ENCODE measurements at regions not wholly inside any gene's neighbourhood (a gene's known extent, or its start where the extent isn't known, plus 50 kb on each side); places are given as distances from the start of the nearest gene placed in this dataset.

DNA sequence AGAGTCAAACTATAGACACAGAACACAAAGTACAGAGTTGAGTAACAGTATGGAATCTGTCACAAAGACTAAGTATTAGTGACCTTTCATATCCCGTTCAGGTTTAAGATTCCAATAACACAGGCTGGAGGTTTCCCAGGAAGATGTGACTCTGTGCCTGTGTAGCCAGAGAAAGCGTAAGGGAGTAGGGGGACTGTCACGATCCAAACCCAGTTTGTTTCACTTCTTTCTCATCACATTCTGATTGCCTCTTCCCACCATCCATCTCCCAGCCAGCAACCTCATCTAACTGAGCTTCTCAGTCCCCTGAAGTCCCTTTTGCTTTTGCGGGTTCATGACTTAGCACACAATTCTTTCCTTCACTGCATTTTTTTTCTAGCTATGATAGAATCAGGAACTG lies 76.4 kb upstream of the NPVF start:
- TF ChIP-seq, protein P1, sequence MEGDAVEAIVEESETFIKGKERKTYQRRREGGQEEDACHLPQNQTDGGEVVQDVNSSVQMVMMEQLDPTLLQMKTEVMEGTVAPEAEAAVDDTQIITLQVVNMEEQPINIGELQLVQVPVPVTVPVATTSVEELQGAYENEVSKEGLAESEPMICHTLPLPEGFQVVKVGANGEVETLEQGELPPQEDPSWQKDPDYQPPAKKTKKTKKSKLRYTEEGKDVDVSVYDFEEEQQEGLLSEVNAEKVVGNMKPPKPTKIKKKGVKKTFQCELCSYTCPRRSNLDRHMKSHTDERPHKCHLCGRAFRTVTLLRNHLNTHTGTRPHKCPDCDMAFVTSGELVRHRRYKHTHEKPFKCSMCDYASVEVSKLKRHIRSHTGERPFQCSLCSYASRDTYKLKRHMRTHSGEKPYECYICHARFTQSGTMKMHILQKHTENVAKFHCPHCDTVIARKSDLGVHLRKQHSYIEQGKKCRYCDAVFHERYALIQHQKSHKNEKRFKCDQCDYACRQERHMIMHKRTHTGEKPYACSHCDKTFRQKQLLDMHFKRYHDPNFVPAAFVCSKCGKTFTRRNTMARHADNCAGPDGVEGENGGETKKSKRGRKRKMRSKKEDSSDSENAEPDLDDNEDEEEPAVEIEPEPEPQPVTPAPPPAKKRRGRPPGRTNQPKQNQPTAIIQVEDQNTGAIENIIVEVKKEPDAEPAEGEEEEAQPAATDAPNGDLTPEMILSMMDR (IDR thresholded peaks at IDR 0.05; ENCODE audit: borderline replicate concordance, control extremely low read depth, extremely low read depth, insufficient read depth, missing control alignments), result no peak
- no peak for DNase-seq (ENCODE audit: low spot score)
- in situ Hi-C loops (cut with MboI; ENCODE audit: low sequenced_read_pairs, unreplicated experiment), result no loop called here

DNA sequence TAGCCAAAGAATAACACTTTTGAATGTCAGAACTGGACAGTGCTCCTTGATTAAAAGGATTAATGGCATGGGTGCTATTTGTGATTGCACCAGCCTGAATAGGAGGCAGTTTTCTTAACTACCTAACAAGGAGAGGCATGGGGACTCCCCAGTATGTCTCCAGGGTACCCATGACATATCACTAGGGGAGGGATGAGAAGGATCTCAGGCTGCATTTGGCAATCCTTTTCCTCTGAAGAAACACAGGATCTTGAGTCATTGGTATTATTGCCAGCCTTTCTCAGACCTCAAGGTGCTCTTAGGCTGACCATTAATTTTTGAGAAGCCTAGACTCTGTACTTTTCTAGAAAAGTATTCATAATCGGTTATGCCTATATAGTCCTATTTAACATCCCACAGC lies 77.5 kb upstream of the NPVF start:
- TF ChIP-seq, protein P1 (IDR thresholded peaks at IDR 0.05; ENCODE audit: borderline replicate concordance, control extremely low read depth, extremely low read depth, insufficient read depth, missing control alignments), result no peak
- no peak for DNase-seq (ENCODE audit: low spot score)
- in situ Hi-C loops (cut with MboI; ENCODE audit: low sequenced_read_pairs, unreplicated experiment), result no loop called here

DNA sequence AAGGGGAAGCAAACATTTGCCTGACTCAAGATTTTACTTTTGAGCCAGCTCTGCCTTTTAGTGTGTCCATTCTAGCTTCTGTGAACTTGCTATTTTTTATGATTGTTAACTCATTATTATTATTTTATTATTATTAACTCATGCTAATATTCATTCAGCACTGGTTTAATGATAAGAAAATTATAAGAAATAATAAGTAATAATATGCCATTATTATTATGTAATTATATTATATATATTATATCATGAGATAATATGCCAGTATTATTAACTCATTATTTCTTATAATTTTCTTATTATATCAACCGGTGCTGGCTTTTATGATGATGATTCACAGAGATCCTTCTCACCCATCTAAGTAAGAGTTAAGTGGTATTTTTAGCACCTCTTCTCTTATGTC lies 79.3 kb upstream of the NPVF start:
- in situ Hi-C loops (cut with MboI; ENCODE audit: low sequenced_read_pairs, unreplicated experiment), result no loop called here
- no peak for DNase-seq (ENCODE audit: low spot score)
- TF ChIP-seq, protein P1 (IDR thresholded peaks at IDR 0.05; ENCODE audit: borderline replicate concordance, control extremely low read depth, extremely low read depth, insufficient read depth, missing control alignments), result no peak

DNA sequence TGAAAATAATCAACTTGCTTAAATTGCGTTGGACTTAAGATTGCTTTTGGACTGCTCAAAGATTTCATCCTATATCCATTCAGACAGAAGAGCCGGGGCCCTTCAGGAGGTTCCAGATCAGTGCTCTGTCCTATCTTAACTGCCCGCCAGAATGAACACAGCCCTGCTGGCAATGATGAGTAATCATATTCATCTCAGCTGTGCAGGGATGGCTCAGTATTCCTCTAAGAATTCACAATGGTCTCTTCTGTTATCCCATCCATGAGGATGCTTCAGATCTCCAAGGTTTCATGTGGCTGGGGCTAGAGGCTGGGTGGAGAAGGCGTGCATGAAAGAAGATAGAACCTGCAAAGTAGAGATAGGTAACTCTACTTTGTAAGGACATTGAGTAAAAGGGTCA lies 80.0 kb upstream of the NPVF start:
- TF ChIP-seq, protein P1 (IDR thresholded peaks at IDR 0.05; ENCODE audit: borderline replicate concordance, control extremely low read depth, extremely low read depth, insufficient read depth, missing control alignments), result no peak
- no peak for DNase-seq (ENCODE audit: low spot score)
- in situ Hi-C loops (cut with MboI; ENCODE audit: low sequenced_read_pairs, unreplicated experiment), result no loop called here

DNA sequence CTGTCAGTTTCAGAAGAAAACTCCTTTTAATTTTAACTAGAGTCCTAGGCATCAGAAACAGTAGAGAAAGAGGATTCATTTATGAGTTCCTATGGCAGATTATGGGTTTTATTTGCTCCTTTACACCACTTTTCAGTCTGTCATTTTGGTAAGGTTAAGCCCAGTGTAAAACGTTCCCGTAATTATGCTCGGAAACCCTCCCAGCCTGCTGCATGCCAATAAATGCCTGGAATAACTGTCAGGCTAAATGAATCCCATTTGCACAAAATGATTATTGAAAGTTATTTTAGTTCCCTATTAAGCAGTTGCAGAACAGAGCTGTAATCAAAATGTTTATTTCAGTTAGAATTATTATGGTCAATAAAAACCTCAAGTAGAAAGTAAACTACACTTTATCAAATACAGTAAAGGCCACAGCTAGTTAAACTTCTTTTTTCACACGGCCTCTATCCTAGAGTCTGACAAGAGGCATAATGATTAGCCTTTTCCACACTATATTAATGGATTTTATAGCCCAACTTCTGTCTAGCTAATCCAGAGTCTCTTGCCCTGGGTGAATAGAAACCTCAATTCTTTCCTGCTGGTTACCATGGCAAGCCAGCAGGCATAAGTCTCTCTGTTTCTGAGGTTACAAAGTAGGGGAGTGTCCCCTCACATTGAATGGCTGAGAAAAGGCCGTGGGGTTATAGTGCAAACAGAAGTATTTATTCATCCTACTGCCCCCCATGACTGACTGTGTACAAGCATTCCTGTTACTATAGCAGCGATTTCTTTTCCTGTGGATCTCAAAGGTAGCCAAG lies 80.8 kb upstream of the NPVF start:
- in situ Hi-C loops (cut with MboI; ENCODE audit: low sequenced_read_pairs, unreplicated experiment), result no loop called here
- TF ChIP-seq, protein P1 (IDR thresholded peaks at IDR 0.05; ENCODE audit: borderline replicate concordance, control extremely low read depth, extremely low read depth, insufficient read depth, missing control alignments), result no peak
- no peak for DNase-seq (ENCODE audit: low spot score)

DNA sequence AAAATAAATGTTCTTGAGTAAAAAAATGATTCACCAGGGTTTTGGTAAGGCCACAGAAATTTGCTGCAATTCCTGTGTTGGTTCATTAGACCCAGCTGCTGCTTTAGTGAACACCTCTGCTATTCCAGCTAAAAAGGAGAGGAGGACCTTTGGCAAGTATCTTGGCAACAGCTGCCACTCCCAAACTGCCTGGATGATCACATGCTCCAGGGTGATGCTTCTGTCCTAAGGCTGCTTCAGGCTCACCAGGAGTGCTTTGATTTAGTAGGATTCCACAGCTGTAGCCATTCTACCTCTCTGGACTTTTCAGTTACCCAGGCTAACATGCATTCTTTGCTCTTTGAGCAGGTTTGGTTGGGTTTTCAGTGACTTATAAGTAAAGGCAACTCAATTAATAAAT lies 82.6 kb upstream of the NPVF start:
- TF ChIP-seq, protein P1 (IDR thresholded peaks at IDR 0.05; ENCODE audit: borderline replicate concordance, control extremely low read depth, extremely low read depth, insufficient read depth, missing control alignments), result no peak
- in situ Hi-C loops (cut with MboI; ENCODE audit: low sequenced_read_pairs, unreplicated experiment), result no loop called here
- no peak for DNase-seq (ENCODE audit: low spot score)
